ENCODE measurements at regions not wholly inside any gene's neighbourhood (a gene's known extent, or its start where the extent isn't known, plus 50 kb on each side); places are given as distances from the start of the nearest gene placed in this dataset.

GRCh38 chr9:27929841-27930240 is 356.6 kb upstream of the C9orf72 start:
- no peak for DNase-seq

GRCh38 chr9:27933210-27934025 is 360.1 kb upstream of the C9orf72 start:
- DNase-seq: no peak

- no peak for DNase-seq
Observed at GRCh38 chr9:27934471-27934870, 361.2 kb upstream of the C9orf72 start.

- DNase-seq: no peak
Observed at GRCh38 chr9:27939186-27939585, 365.9 kb upstream of the C9orf72 start.

GRCh38 chr9:27940535-27940934 is 367.3 kb upstream of the C9orf72 start:
- DNase-seq: no peak

- no peak for DNase-seq
Observed at GRCh38 chr9:27943501-27943900, 370.2 kb upstream of the C9orf72 start.

GRCh38 chr9:27945386-27945785 is 372.1 kb upstream of the C9orf72 start:
- no peak for DNase-seq

- no peak for DNase-seq
Observed at GRCh38 chr9:27950382-27950781, 377.1 kb upstream of the C9orf72 start.

- no peak for DNase-seq
Observed at GRCh38 chr9:27954858-27955257, 381.6 kb upstream of the C9orf72 start.

- no peak for DNase-seq
Observed at GRCh38 chr9:27963836-27964235, 390.6 kb upstream of the C9orf72 start.

GRCh38 chr9:27967210-27967609 is 393.9 kb upstream of the C9orf72 start:
- no peak for DNase-seq

- no peak for DNase-seq
Observed at GRCh38 chr9:27977931-27978330, 404.6 kb upstream of the C9orf72 start.

GRCh38 chr9:27985714-27986113 is 412.4 kb upstream of the C9orf72 start:
- DNase-seq: no peak

GRCh38 chr9:27990524-27990923 is 417.2 kb upstream of the C9orf72 start:
- DNase-seq: no peak

- no peak for DNase-seq
Observed at GRCh38 chr9:27991221-27991620, 417.9 kb upstream of the C9orf72 start.

GRCh38 chr9:28001096-28001495 is 427.8 kb upstream of the C9orf72 start:
- no peak for DNase-seq

- DNase-seq: no peak
Observed at GRCh38 chr9:28004900-28005299, 431.6 kb upstream of the C9orf72 start.

GRCh38 chr9:28005779-28006178 is 432.5 kb upstream of the C9orf72 start:
- no peak for DNase-seq

- no peak for DNase-seq
Observed at GRCh38 chr9:28007097-28007817, 434.0 kb upstream of the C9orf72 start.

GRCh38 chr9:28014212-28014611 is 440.9 kb upstream of the C9orf72 start:
- no peak for DNase-seq

- DNase-seq: no peak
Observed at GRCh38 chr9:28024676-28025075, 451.4 kb upstream of the C9orf72 start.

GRCh38 chr9:28025186-28025585 is 451.9 kb upstream of the C9orf72 start:
- DNase-seq: no peak

- no peak for DNase-seq
Observed at GRCh38 chr9:28031521-28032267, 458.4 kb upstream of the C9orf72 start.

- DNase-seq: no peak
Observed at GRCh38 chr9:28032268-28032590, 458.9 kb upstream of the C9orf72 start.
